GM23338 (cell line): ENCODE measurements at regions not wholly inside any gene's neighbourhood (a gene's known extent, or its start where the extent isn't known, plus 50 kb on each side); places are given as distances from the start of the nearest gene placed in this dataset.

Experiments
- ATAC-seq: fragments of 200-7000 bp; cut with Tn5 transposase; 3 replicates; pipeline ENCODE4 v1.9.1; 2020
- DNase-seq: peaks from one replicate; pipeline ENCODE4 v3.0.0-alpha.2; 2015; ENCODE audit warnings: low spot score
- H2AFZ ChIP-seq: fragments of 200-600 bp; sonication (generic); 2 replicates; pipeline ENCODE4 v1.8.0; 2016; ENCODE audit warnings: antibody characterized with exemption, mild to moderate bottlenecking, moderate library complexity
- H3F3A ChIP-seq: fragments of 200-600 bp; sonication (generic); replicated peaks from 2 replicates; pipeline ENCODE4 v1.8.0; 2017; ENCODE audit warnings: antibody characterized with exemption, mixed run types, low read depth
- H3K27ac ChIP-seq: fragments of 200-600 bp; sonication (generic); 2 replicates; pipeline ENCODE4 v1.6.1; 2016; ENCODE audit warnings: low read depth
- H3K27me3 ChIP-seq: fragments of 200-600 bp; sonication (generic); 2 replicates; pipeline ENCODE4 v1.8.0; 2016; ENCODE audit warnings: mild to moderate bottlenecking, mixed run types, moderate library complexity; ENCODE audit not compliant: insufficient read depth
- H3K36me3 ChIP-seq: fragments of 200-600 bp; sonication (generic); 2 replicates; pipeline ENCODE4 v1.8.0; 2016; ENCODE audit warnings: mild to moderate bottlenecking; ENCODE audit not compliant: insufficient read depth
- H3K4me1 ChIP-seq: fragments of 200-600 bp; sonication (generic); 2 replicates; pipeline ENCODE4 v1.8.0; 2016; ENCODE audit warnings: mild to moderate bottlenecking, moderate library complexity; ENCODE audit not compliant: insufficient read depth
- H3K4me2 ChIP-seq: fragments of 200-600 bp; sonication (generic); 2 replicates; pipeline ENCODE4 v1.7.1; 2017; ENCODE audit warnings: mixed run types
- H3K4me3 ChIP-seq: fragments of 200-600 bp; sonication (generic); 2 replicates; pipeline ENCODE4 v1.6.1; 2016; ENCODE audit warnings: mixed run types
- H3K79me2 ChIP-seq: fragments of 200-600 bp; sonication (generic); replicated peaks from 2 replicates; pipeline ENCODE4 v1.8.0; 2017; ENCODE audit warnings: mild to moderate bottlenecking; ENCODE audit not compliant: insufficient read depth
- H3K9me2 ChIP-seq: fragments of 200-600 bp; sonication (generic); 2 replicates; pipeline ENCODE4 v1.8.0; 2017; ENCODE audit not compliant: insufficient read depth
- H4K20me1 ChIP-seq: fragments of 200-600 bp; sonication (generic); replicated peaks from 2 replicates; pipeline ENCODE4 v1.8.0; 2017; ENCODE audit warnings: mild to moderate bottlenecking; ENCODE audit not compliant: insufficient read depth
- H3K27ac Mint-ChIP-seq: 2 replicates; pipeline ENCODE4 v1.8.0; 2020; ENCODE audit warnings: inconsistent platforms, mild to moderate bottlenecking, moderate library complexity, mixed read lengths
- H3K27me3 Mint-ChIP-seq: 3 replicates; pipeline ENCODE4 v1.8.0; 2022; ENCODE audit warnings: low read depth, mild to moderate bottlenecking, moderate library complexity, mixed read lengths, inconsistent platforms; ENCODE audit not compliant: insufficient read depth, poor library complexity
- H3K36me3 Mint-ChIP-seq: 3 replicates; pipeline ENCODE4 v1.8.0; 2021; ENCODE audit warnings: low read depth, mild to moderate bottlenecking, inconsistent platforms, moderate library complexity, mixed read lengths
- H3K4me1 Mint-ChIP-seq: 3 replicates; pipeline ENCODE4 v1.8.0; 2020; ENCODE audit warnings: mild to moderate bottlenecking, inconsistent platforms, mixed read lengths
- H3K4me3 Mint-ChIP-seq: 3 replicates; pipeline ENCODE4 v1.8.0; 2021; ENCODE audit warnings: moderate library complexity, mild to moderate bottlenecking, inconsistent platforms, mixed read lengths
- H3K9me3 Mint-ChIP-seq: 3 replicates; pipeline ENCODE4 v1.8.0; 2020; ENCODE audit warnings: moderate library complexity, mild to moderate bottlenecking, inconsistent platforms, mixed read lengths
- CREB1 ChIP-seq: fragments of 250-450 bp; sonication (Bioruptor Pico); IDR thresholded peaks from 2 replicates; pipeline ENCODE4 v1.5.0; 2020; ENCODE audit warnings: low read depth, mild to moderate bottlenecking, moderate library complexity
- CTCF ChIP-seq, 2 experiments: fragments of 200-600 bp in 1 of 2; sonication (generic) in 1 of 2; conservative IDR thresholded peaks; 2 replicates each; pipeline versions ENCODE4 v1.5.1 to v1.6.1; 2016 to 2017; ENCODE audit warnings: antibody characterized with exemption in 2 of 2, low read depth in 2 of 2, mild to moderate bottlenecking in 2 of 2, moderate library complexity in 1 of 2
- ETS1 ChIP-seq: IDR thresholded peaks from 2 replicates; pipeline ENCODE4 v1.6.1; 2016; ENCODE audit warnings: antibody characterized with exemption
- EZH2 ChIP-seq: fragments of 200-600 bp; sonication (generic); IDR thresholded peaks from one replicate; pipeline ENCODE4 v1.8.0; 2017; ENCODE audit warnings: antibody characterized with exemption, mild to moderate bottlenecking, low read depth; ENCODE audit not compliant: unreplicated experiment
- EZH2phosphoT487 ChIP-seq: fragments of 200-600 bp; sonication (generic); IDR thresholded peaks from one replicate; pipeline ENCODE4 v1.8.1; 2018; ENCODE audit warnings: antibody characterized with exemption; ENCODE audit not compliant: unreplicated experiment
- JUNB ChIP-seq: IDR thresholded peaks from one replicate; pipeline ENCODE4 v1.6.1; 2016; ENCODE audit warnings: antibody characterized with exemption; ENCODE audit not compliant: unreplicated experiment
- NANOG ChIP-seq: IDR thresholded peaks from 2 replicates; pipeline ENCODE4 v1.6.1; 2016; ENCODE audit warnings: antibody characterized with exemption, borderline replicate concordance
- REST ChIP-seq: IDR thresholded peaks from one replicate; pipeline ENCODE4 v1.6.1; 2018; ENCODE audit warnings: antibody characterized with exemption; ENCODE audit not compliant: unreplicated experiment
- ZNF331 ChIP-seq: fragments of 250-450 bp; sonication (Bioruptor Pico); IDR thresholded peaks from 2 replicates; pipeline ENCODE4 v1.5.0; 2020; ENCODE audit warnings: low read depth, mild to moderate bottlenecking, moderate library complexity

GRCh38 chr2:219893541-219893940, 266.1 kb downstream of the SLC4A3 start (continued):
- TF ChIP-seq REST (no peak), ZNF331 (CRISPR knock-in tag) (no peak), EZH2 (no peak), NANOG (no peak), ETS1 (no peak), EZH2phosphoT487 (no peak), JUNB (no peak)

- no peak for ATAC-seq
- TF ChIP-seq EZH2, result no peak
- no peak for TF ChIP-seq CREB1 (CRISPR knock-in tag)
- no peak for TF ChIP-seq CTCF (conservative IDR thresholded peaks at IDR 0.05; ENCODE audit: low read depth in 2 of 2)
- TF ChIP-seq NANOG, result no peak
- TF ChIP-seq JUNB, result no peak
- no peak for TF ChIP-seq EZH2phosphoT487
- H2AFZ ChIP-seq, result 0 out of 2 replicates have a peak overlapping the region, but pooled peaks have one; percentile 5
- H3K4me1 Mint-ChIP-seq, result peaks cover 8% of the 10 kb centered on the region
- H3K79me2 ChIP-seq, result no peaks in the 10 kb centered on the region
- H3F3A ChIP-seq, result no peaks in the 10 kb centered on the region
- H3K9me2 ChIP-seq, result 0 out of 2 replicates have a peak, but pooled peaks cover 3% of the 10 kb centered on the region
- H3K27ac Mint-ChIP-seq, result no peak overlapping the region
- H4K20me1 ChIP-seq, result no peaks in the 10 kb centered on the region
- H3K27me3 ChIP-seq, result no peaks in the 10 kb centered on the region
- peaks cover 2% of the 10 kb centered on the region for H3K27me3 Mint-ChIP-seq
- no peaks in the 10 kb centered on the region for H3K9me3 Mint-ChIP-seq
- no peaks in the 10 kb centered on the region for H3K36me3 ChIP-seq
- no peaks in the 10 kb centered on the region for H3K4me1 ChIP-seq
- no peak overlapping the region for H3K4me3 ChIP-seq
- H3K4me2 ChIP-seq, result no peak overlapping the region
- no peak for DNase-seq
- no peak overlapping the region for H3K4me3 Mint-ChIP-seq
- no peaks in the 10 kb centered on the region for H3K36me3 Mint-ChIP-seq
- no peak overlapping the region for H3K27ac ChIP-seq
Observed at GRCh38 chr2:219897456-219897855, 270.0 kb downstream of the SLC4A3 start.
